ENCODE measurements at regions not wholly inside any gene's neighbourhood (a gene's known extent, or its start where the extent isn't known, plus 50 kb on each side); places are given as distances from the start of the nearest gene placed in this dataset.

- H3K4me1 ChIP-seq: no peaks in the 10 kb centered on the region
- H3K9me3 ChIP-seq: no peaks in the 10 kb centered on the region
- DNase-seq: no peak
- H3K27me3 ChIP-seq: no peaks in the 10 kb centered on the region
- intact Hi-C loops (cut with DNase I; ENCODE audit: low total_unique reads): no loop called here
- H3K36me3 ChIP-seq: no peaks in the 10 kb centered on the region
- TF ChIP-seq CTCF (IDR thresholded peaks at IDR 0.05) (no peak), POLR2A (IDR thresholded peaks at IDR 0.05) (no peak)
- peak overlapping the region in 1 of 2 donors; percentile 21 for H3K27ac ChIP-seq
- H3K4me3 ChIP-seq: no peak overlapping the region
These were observed 1120.0 kb downstream of the SORCS1 start for GRCh38 chr10:106044503-106044902.

- Histone ChIP-seq H3K27ac (no peak overlapping the region), H3K27me3 (no peaks in the 10 kb centered on the region), H3K9me3 (no peaks in the 10 kb centered on the region), H3K4me1 (no peaks in the 10 kb centered on the region), H3K36me3 (no peaks in the 10 kb centered on the region), H3K4me3 (no peak overlapping the region)
- intact Hi-C loops (cut with DNase I; ENCODE audit: low total_unique reads): no loop called here
- TF ChIP-seq CTCF (IDR thresholded peaks at IDR 0.05) (no peak), POLR2A (IDR thresholded peaks at IDR 0.05) (no peak)
- no peak for DNase-seq
These were observed 1120.6 kb downstream of the SORCS1 start for GRCh38 chr10:106043863-106044262.

- TF ChIP-seq POLR2A (IDR thresholded peaks at IDR 0.05) (no peak), CTCF (IDR thresholded peaks at IDR 0.05) (no peak)
- H3K4me3 ChIP-seq: no peak overlapping the region
- H3K27ac ChIP-seq: no peak overlapping the region
- no peaks in the 10 kb centered on the region for H3K36me3 ChIP-seq
- intact Hi-C loops (cut with DNase I; ENCODE audit: low total_unique reads): no loop called here
- DNase-seq: no peak
- no peaks in the 10 kb centered on the region for H3K4me1 ChIP-seq
- peaks cover 0 to 3% of the 10 kb centered on the region in 2 donors for H3K27me3 ChIP-seq
- H3K9me3 ChIP-seq: no peaks in the 10 kb centered on the region
These were observed 1126.3 kb downstream of the SORCS1 start for GRCh38 chr10:106038246-106038645.

GRCh38 chr10:106033065-106033464 is 1131.4 kb downstream of the SORCS1 start:
- intact Hi-C loops (cut with DNase I; ENCODE audit: low total_unique reads): no loop called here
- no peak for DNase-seq
- H3K36me3 ChIP-seq: no peaks in the 10 kb centered on the region
- H3K4me1 ChIP-seq: no peaks in the 10 kb centered on the region
- H3K27ac ChIP-seq: no peak overlapping the region
- no peak overlapping the region for H3K4me3 ChIP-seq
- H3K9me3 ChIP-seq: no peaks in the 10 kb centered on the region
- peaks cover 0 to 3% of the 10 kb centered on the region in 2 donors for H3K27me3 ChIP-seq
- TF ChIP-seq CTCF (IDR thresholded peaks at IDR 0.05) (no peak), POLR2A (IDR thresholded peaks at IDR 0.05) (no peak)

- no peak for DNase-seq
- no peaks in the 10 kb centered on the region for H3K9me3 ChIP-seq
- H3K27ac ChIP-seq: no peak overlapping the region
- H3K27me3 ChIP-seq: peaks cover 0 to 3% of the 10 kb centered on the region in 2 donors
- H3K4me3 ChIP-seq: no peak overlapping the region
- H3K36me3 ChIP-seq: no peaks in the 10 kb centered on the region
- intact Hi-C loops (cut with DNase I; ENCODE audit: low total_unique reads): no loop called here
- no peaks in the 10 kb centered on the region for H3K4me1 ChIP-seq
- TF ChIP-seq POLR2A (IDR thresholded peaks at IDR 0.05) (no peak), CTCF (IDR thresholded peaks at IDR 0.05) (no peak)
These were observed 1132.0 kb downstream of the SORCS1 start for GRCh38 chr10:106032450-106033002.

All from uterus (tissue), 3 donors.